Stomach (tissue), 8 donors: ENCODE measurements at regions not wholly inside any gene's neighbourhood (a gene's known extent, or its start where the extent isn't known, plus 50 kb on each side); places are given as distances from the start of the nearest gene placed in this dataset.

Source experiments
- DNase-seq, 2 donors: peaks; one replicate each; pipeline versions ENCODE4 v3.0.0 to v3.0.0-alpha.2; 2013 to 2019
- H3K27ac ChIP-seq, 5 donors: fragments of 200-600 bp in 4 of 5; sonication (generic) in 4 of 5; one replicate each; pipeline ENCODE4 v1.5.1; 2013 to 2019; ENCODE audit warnings: mild to moderate bottlenecking in 1 of 5, moderate library complexity in 1 of 5
- H3K27me3 ChIP-seq, 3 donors: fragments of 200-600 bp; sonication (generic); one replicate each; pipeline ENCODE4 v1.5.1; 2017 to 2019; ENCODE audit warnings: mixed run types in 1 of 3
- H3K36me3 ChIP-seq, 4 donors: fragments of 200-600 bp; sonication (generic); 1 replicate in 3 of 4; 2 replicates in 1 of 4; pipeline ENCODE4 v1.5.1; 2016 to 2019
- H3K4me1 ChIP-seq, 4 donors: fragments of 200-600 bp; sonication (generic); one replicate each; pipeline ENCODE4 v1.5.1; 2016 to 2019
- H3K4me3 ChIP-seq, 4 donors: fragments of 200-600 bp; sonication (generic) in 3 of 4; one replicate each; pipeline ENCODE4 v1.5.1; 2016 to 2019; ENCODE audit warnings: mild to moderate bottlenecking in 1 of 4
- H3K9me3 ChIP-seq, 4 donors: fragments of 200-600 bp; sonication (generic); one replicate each; pipeline ENCODE4 v1.5.1; 2016 to 2019
- EP300 ChIP-seq: sonication (generic); formaldehyde crosslinking; IDR thresholded peaks from one replicate; pipeline ENCODE4 v1.6.1; 2017; ENCODE audit warnings: antibody characterized with exemption
- POLR2A ChIP-seq, 4 donors: fragments of 450-650 bp; IDR thresholded peaks; one replicate each; pipeline ENCODE4 v1.6.1; 2016; ENCODE audit warnings: antibody characterized with exemption in 4 of 4, control low read depth in 2 of 4, mild to moderate bottlenecking in 1 of 4, moderate library complexity in 1 of 4
- POLR2AphosphoS5 ChIP-seq, 3 donors: sonication (generic); formaldehyde crosslinking; IDR thresholded peaks; one replicate each; pipeline ENCODE4 v1.6.1; 2016; ENCODE audit warnings: antibody characterized with exemption in 3 of 3
- WGBS, 5 donors: extraction: QIAGEN DNeasy Blood & Tissue Kit in 3 of 5; methylation state at CpG; one replicate each; pipeline versions ENCODE4 v1.1.5 to v1.1.7; 2013 to 2018; 5-methylcytosine and 5-hydroxymethylcytosine counted together
- intact Hi-C: fragments of 100-400 bp; cut with DNase I; formaldehyde crosslinking; loops from one replicate; pipeline ENCODE4 v1.15.1; 2023; ENCODE audit warnings: low total_unique reads
- TF ChIP-seq, protein P1 (sequence below), 7 experiments: fragments of 450-650 bp in 4 of 7; fragments of 200-600 bp in 3 of 7; sonication (generic) in 3 of 7; IDR thresholded peaks; one replicate each; pipeline ENCODE4 v1.5.1; 2016 to 2019; ENCODE audit warnings: antibody characterized with exemption in 7 of 7, control low read depth in 2 of 7, mild to moderate bottlenecking in 1 of 7
- donor health status: healthy with polysubstance abuse.
- donor health status: Bipolar disorder and iron deficiency.
- donor health status: healthy.

DNA sequence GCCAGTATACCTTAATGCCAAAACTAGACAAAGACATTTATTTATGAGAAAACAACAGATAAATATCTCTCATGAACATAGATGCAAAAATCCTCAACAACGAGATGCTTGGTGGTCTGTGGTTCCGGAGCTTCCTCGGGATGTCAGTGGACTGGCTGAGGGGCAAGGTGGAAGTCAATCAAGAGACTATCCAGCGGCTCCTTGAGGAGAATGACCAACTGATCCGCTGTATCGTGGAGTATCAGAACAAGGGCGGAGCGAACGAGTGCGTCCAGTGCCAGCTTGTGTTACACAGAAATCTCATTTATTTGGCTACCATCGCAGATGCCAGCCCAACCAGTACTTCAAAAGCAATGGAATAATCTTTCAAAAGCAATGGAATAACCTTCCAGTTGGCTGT lies 60.0 kb upstream of the PARD3 start:
- Histone ChIP-seq H3K27me3 (no peaks in the 10 kb centered on the region), H3K4me1 (no peaks in the 10 kb centered on the region), H3K27ac (no peak overlapping the region), H3K9me3 (no peaks in the 10 kb centered on the region), H3K36me3 (no peaks in the 10 kb centered on the region), H3K4me3 (no peak overlapping the region)
- TF ChIP-seq, protein P1, sequence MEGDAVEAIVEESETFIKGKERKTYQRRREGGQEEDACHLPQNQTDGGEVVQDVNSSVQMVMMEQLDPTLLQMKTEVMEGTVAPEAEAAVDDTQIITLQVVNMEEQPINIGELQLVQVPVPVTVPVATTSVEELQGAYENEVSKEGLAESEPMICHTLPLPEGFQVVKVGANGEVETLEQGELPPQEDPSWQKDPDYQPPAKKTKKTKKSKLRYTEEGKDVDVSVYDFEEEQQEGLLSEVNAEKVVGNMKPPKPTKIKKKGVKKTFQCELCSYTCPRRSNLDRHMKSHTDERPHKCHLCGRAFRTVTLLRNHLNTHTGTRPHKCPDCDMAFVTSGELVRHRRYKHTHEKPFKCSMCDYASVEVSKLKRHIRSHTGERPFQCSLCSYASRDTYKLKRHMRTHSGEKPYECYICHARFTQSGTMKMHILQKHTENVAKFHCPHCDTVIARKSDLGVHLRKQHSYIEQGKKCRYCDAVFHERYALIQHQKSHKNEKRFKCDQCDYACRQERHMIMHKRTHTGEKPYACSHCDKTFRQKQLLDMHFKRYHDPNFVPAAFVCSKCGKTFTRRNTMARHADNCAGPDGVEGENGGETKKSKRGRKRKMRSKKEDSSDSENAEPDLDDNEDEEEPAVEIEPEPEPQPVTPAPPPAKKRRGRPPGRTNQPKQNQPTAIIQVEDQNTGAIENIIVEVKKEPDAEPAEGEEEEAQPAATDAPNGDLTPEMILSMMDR (IDR thresholded peaks at IDR 0.05) = no peak
- TF ChIP-seq POLR2AphosphoS5 (IDR thresholded peaks at IDR 0.05) (no peak), POLR2A (IDR thresholded peaks at IDR 0.05) (no peak)
- no peak for DNase-seq
- 94 to 98% (median 96%) methylated on average over 11 of the region's 11 CpGs for WGBS, 5 donors
- intact Hi-C loops = no loop called here

DNA sequence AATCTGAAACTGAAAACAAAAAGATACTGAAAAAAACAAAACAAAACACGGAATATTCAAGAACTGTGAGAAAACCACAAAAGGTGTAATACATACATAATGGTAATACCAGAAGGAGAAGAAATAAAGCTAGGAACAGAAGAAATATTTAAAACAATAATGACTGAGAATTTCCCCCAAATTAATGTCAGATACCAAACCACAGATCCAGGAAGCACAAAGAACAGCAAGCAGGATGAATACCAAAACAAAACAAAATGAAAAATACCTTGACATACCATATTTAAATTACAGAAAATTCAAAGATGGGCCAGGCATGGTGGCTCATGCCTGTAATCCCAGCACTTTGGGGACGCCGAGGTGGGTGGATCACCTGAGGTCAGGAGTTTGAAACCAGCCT lies 57.7 kb upstream of the PARD3 start:
- no peaks in the 10 kb centered on the region for H3K36me3 ChIP-seq
- no peaks in the 10 kb centered on the region for H3K27me3 ChIP-seq
- H3K9me3 ChIP-seq = no peaks in the 10 kb centered on the region
- H3K4me1 ChIP-seq = no peaks in the 10 kb centered on the region
- intact Hi-C loops = no loop called here
- WGBS, 5 donors = 84 to 93% (median 89%) methylated on average over 3 of the region's 3 CpGs
- no peak overlapping the region for H3K27ac ChIP-seq
- no peak for DNase-seq
- TF ChIP-seq POLR2A (IDR thresholded peaks at IDR 0.05) (no peak), POLR2AphosphoS5 (IDR thresholded peaks at IDR 0.05) (no peak), EP300 (no peak)
- TF ChIP-seq, protein P1 (IDR thresholded peaks at IDR 0.05) = no peak
- no peak overlapping the region for H3K4me3 ChIP-seq

DNA sequence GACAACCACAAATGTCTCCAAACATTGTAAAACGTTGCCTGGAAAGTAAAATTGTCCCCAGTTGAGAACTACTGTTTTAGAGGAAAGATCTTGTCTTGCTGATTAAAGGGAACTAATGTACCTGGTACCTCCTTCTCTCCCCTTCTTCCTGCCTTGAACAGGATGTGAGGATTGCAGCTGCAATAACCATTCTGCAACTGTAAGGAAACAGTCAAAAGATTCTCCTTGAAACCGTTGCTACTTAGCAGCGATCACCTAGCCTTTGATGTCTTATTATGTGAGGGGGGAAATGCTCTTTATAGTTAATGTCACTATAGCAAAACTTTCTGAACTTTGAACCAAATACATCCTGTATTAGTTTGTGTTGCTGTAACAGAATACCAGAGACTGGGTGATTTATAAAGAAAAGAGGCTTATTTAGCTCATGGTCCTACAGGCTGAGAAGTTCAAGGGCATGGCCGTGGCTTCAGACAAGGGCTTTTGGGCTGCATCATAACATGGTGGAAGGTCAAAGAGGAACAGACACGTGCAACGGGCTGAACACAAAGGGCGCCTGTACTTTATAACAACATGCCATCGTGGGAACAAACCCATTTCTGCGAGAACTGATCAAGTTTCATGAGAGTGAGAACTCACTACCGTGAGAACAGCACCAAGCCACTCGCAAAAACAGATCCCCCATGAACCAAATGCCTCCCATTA lies 54.2 kb upstream of the PARD3 start:
- no peaks in the 10 kb centered on the region for H3K9me3 ChIP-seq
- no peak overlapping the region for H3K27ac ChIP-seq
- intact Hi-C loops = no loop called here
- DNase-seq = no peak
- TF ChIP-seq POLR2AphosphoS5 (IDR thresholded peaks at IDR 0.05) (no peak), POLR2A (IDR thresholded peaks at IDR 0.05) (no peak), EP300 (no peak)
- TF ChIP-seq, protein P1 (IDR thresholded peaks at IDR 0.05) = no peak
- 72 to 79% (median 75%) methylated on average over 11 of the region's 11 CpGs for WGBS, 5 donors
- no peaks in the 10 kb centered on the region for H3K27me3 ChIP-seq
- H3K36me3 ChIP-seq = no peaks in the 10 kb centered on the region
- H3K4me3 ChIP-seq = no peak overlapping the region
- H3K4me1 ChIP-seq = peaks cover 0 to 13% (median 8%) of the 10 kb centered on the region in 4 donors

DNA sequence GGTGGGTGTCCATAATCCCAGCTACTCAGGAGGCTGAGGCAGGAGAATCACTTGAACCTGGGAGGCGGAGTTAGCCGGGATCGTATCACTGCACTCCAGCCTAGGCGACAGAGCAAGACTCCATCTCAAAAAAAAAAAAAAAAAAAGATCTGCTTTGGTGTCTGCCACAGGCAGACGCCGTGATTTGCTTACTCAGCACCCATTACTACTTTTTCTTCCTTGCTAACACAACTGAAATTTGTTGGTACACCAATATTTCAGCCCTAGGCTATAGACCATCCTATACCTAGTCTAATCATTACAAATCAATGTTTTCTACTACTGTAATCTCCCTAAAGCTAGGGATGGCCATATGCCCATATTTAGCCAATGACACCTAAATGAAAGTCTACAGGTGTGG lies 53.5 kb upstream of the PARD3 start:
- intact Hi-C loops = no loop called here
- Histone ChIP-seq H3K4me1 (peaks cover 0 to 19% (median 12%) of the 10 kb centered on the region in 4 donors), H3K27me3 (no peaks in the 10 kb centered on the region), H3K9me3 (no peaks in the 10 kb centered on the region), H3K36me3 (no peaks in the 10 kb centered on the region), H3K4me3 (no peak overlapping the region), H3K27ac (no peak overlapping the region)
- DNase-seq = no peak
- TF ChIP-seq POLR2A (IDR thresholded peaks at IDR 0.05) (no peak), POLR2AphosphoS5 (IDR thresholded peaks at IDR 0.05) (no peak), EP300 (no peak)
- TF ChIP-seq, protein P1 (IDR thresholded peaks at IDR 0.05) = no peak
- 84 to 97% (median 90%) methylated on average over 6 of the region's 6 CpGs for WGBS, 5 donors
